HUES48 (cell line): ENCODE measurements at regions not wholly inside any gene's neighbourhood (a gene's known extent, or its start where the extent isn't known, plus 50 kb on each side); places are given as distances from the start of the nearest gene placed in this dataset.
"Not testable (repeated sequence)": the region's sequence is repeated elsewhere in the genome, so short reads cannot be mapped to it uniquely, and the experiment has no call there.

Experiments used
- H3K27ac ChIP-seq: one replicate; pipeline ENCODE4 v1.7.0; 2013; ENCODE audit warnings: low read depth, low read length, inconsistent platforms
- H3K27me3 ChIP-seq: 2 replicates; pipeline ENCODE4 v1.6.1; 2013; ENCODE audit warnings: mild to moderate bottlenecking, low read length; ENCODE audit not compliant: control insufficient read depth, insufficient read depth
- H3K36me3 ChIP-seq: 2 replicates; pipeline ENCODE4 v1.6.1; 2013; ENCODE audit warnings: low read length; ENCODE audit not compliant: control insufficient read depth, insufficient read depth
- H3K4me1 ChIP-seq: 2 replicates; pipeline ENCODE4 v1.6.1; 2013; ENCODE audit warnings: mild to moderate bottlenecking, low read length; ENCODE audit not compliant: control insufficient read depth, insufficient read depth
- H3K4me3 ChIP-seq: 2 replicates; pipeline ENCODE4 v1.5.1; 2013; ENCODE audit warnings: mild to moderate bottlenecking, low read depth, low read length
- H3K9ac ChIP-seq: 2 replicates; pipeline ENCODE4 v1.6.1; 2013; ENCODE audit warnings: mild to moderate bottlenecking, low read depth, low read length, moderate library complexity
- H3K9me3 ChIP-seq: 2 replicates; pipeline ENCODE4 v1.6.1; 2013; ENCODE audit warnings: low read length; ENCODE audit not compliant: control insufficient read depth, insufficient read depth

DNA sequence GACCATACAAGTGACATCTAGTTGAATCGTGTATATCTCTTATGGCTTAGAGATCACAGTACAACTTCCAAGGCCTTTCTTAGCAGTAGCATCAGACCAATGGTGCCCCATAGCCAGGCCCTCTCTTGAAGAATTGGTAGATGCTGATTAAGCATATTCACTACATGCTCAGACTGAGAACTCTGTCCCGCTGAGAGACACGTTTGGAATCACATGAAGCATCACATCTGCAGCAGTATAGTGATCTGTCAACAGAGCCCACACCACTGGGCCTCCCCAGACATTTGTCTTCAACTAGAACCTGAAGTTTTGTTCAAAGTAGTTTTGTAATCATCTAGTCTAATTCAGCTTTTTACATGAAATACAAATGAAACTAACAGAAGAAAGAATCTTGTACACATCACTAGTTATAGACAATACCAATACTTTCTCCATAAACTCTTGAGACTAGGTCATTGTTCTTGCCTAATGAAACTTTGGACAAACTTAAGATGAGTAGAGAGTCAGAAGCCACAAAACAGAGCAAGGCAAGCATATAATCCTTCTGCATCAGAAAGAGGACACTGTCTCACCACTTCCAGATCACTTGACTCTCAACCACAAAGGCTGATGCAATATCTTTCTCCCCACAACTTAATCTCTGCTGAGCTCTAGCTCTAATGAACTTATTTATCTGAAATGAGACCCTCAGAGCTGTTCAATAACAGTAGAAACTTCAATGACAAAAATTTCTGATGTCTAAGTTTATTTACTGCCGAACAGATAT lies 182.7 kb downstream of the TBX18 start:
- H3K4me1 ChIP-seq = no peaks in the 10 kb centered on the region
- no peaks in the 10 kb centered on the region; the same call in 1 of the 2 replicates for H3K9me3 ChIP-seq
- no peak overlapping the region for H3K4me3 ChIP-seq
- H3K36me3 ChIP-seq = no peaks in the 10 kb centered on the region
- H3K27me3 ChIP-seq = no peaks in the 10 kb centered on the region
- H3K9ac ChIP-seq = no peak overlapping the region
- no peak overlapping the region for H3K27ac ChIP-seq

DNA sequence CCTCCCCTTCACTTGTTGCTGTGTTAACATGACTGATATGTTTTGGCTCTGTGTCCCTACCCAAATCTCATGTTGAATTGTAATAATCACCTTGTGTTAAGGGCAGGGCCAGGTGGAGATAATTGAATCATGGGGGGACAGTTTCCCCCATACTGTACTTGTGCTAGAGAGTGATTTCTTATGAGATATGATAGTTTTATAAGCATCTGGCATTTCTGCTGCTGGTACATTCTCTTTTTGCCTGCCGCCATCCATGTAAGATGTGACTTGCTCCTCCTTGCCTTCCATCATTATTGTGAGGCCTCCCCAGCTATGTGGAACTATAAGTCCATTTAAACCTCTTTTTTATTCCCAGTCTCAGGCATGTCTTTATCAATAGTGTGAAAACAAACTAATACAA lies 185.0 kb downstream of the TBX18 start:
- Histone ChIP-seq H3K9ac (no peak overlapping the region), H3K27ac (no peak overlapping the region), H3K9me3 (no peaks in the 10 kb centered on the region; the same call in 1 of the 2 replicates), H3K27me3 (no peaks in the 10 kb centered on the region), H3K4me1 (no peaks in the 10 kb centered on the region), H3K4me3 (no peak overlapping the region), H3K36me3 (no peaks in the 10 kb centered on the region)

DNA sequence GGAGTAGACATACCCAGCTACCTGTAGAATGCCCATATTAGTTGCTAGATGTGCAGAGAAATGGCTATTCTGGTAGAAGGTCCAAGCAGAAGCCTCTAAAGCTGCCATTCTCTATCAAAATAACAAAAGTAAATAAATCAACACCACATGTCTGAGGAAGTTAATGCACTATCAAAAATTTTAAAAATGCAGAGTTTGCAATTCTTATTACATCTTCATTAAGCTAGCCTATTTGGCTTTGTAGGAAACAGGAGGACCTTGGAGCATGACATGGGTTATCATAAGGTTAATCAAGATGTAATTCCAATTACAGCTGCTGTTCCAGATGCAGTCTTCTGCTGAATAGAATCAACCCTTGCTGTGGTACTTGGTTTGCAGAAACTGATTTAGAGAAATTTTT lies 188.4 kb downstream of the TBX18 start:
- H3K27ac ChIP-seq = no peak overlapping the region
- no peaks in the 10 kb centered on the region for H3K36me3 ChIP-seq
- H3K27me3 ChIP-seq = no peaks in the 10 kb centered on the region
- H3K9me3 ChIP-seq = no peaks in the 10 kb centered on the region; the same call in 1 of the 2 replicates
- no peak overlapping the region for H3K9ac ChIP-seq
- H3K4me1 ChIP-seq = no peaks in the 10 kb centered on the region
- no peak overlapping the region for H3K4me3 ChIP-seq

DNA sequence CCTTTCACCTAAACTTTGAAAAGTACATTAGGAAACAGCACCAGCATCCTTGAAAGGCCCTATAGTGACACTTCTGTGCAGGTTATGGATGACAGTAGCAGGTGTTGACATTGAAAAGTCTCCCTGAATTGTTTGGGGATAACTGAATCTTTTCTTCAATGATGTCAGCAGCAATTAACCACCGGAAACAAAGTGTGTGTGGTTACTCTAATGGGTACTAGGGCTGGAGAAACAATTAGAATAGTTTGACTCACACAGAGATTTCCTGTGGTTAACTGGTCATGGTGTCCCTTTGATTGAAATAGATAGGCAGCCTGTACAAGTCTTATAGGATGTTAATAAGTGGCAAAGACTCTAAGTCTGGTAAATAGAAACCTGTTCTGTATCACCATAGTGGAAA lies 189.1 kb downstream of the TBX18 start:
- Histone ChIP-seq H3K36me3 (no peaks in the 10 kb centered on the region), H3K9me3 (no peaks in the 10 kb centered on the region; the same call in 1 of the 2 replicates), H3K4me3 (no peak overlapping the region), H3K4me1 (no peaks in the 10 kb centered on the region), H3K9ac (no peak overlapping the region), H3K27ac (no peak overlapping the region), H3K27me3 (no peaks in the 10 kb centered on the region)

DNA sequence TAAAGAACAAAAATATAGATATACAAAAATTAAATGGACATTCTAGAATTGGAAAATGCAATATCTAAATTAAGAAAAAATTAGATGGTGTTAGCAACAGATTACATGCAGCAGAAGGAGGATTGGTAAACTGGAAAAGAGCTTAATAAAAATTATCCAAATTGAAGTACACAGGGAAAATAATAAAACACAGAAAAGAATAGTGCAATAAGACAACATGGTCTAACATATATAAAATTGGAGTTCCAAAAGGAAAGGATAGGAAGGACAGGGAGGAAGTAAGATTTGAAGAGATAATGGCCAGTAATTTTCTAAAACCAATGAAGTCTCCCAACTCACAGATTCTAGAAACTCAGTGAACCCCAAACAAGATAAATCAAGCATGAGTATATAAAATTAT lies 194.5 kb downstream of the TBX18 start:
- H3K4me3 ChIP-seq = no peak overlapping the region
- H3K27ac ChIP-seq = no peak overlapping the region
- H3K27me3 ChIP-seq = no peaks in the 10 kb centered on the region
- no peaks in the 10 kb centered on the region for H3K36me3 ChIP-seq
- no peaks in the 10 kb centered on the region for H3K9me3 ChIP-seq
- no peaks in the 10 kb centered on the region for H3K4me1 ChIP-seq
- H3K9ac ChIP-seq = no peak overlapping the region

DNA sequence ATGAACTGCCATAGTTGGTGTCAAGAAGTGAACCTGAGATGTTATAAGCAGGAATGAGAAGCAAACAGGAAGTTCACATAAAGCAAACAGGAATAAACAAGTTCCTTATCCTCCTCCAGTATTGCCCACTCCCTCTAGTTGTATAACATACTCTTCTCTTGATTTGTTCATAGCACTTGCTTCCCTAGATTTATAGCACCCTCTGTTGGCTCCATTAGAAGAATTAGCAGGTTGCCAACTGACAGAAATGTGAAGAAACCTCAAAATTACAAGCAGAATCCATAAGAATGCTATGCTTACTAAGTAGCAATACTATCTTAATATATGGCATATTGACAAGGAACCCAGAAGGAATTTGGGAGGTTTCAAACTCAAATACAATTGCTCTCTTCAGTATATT lies 195.4 kb downstream of the TBX18 start:
- H3K9ac ChIP-seq = no peak overlapping the region
- H3K27ac ChIP-seq = no peak overlapping the region
- H3K9me3 ChIP-seq = no peaks in the 10 kb centered on the region
- H3K36me3 ChIP-seq = no peaks in the 10 kb centered on the region
- H3K4me3 ChIP-seq = no peak overlapping the region
- no peaks in the 10 kb centered on the region for H3K27me3 ChIP-seq
- no peaks in the 10 kb centered on the region for H3K4me1 ChIP-seq

DNA sequence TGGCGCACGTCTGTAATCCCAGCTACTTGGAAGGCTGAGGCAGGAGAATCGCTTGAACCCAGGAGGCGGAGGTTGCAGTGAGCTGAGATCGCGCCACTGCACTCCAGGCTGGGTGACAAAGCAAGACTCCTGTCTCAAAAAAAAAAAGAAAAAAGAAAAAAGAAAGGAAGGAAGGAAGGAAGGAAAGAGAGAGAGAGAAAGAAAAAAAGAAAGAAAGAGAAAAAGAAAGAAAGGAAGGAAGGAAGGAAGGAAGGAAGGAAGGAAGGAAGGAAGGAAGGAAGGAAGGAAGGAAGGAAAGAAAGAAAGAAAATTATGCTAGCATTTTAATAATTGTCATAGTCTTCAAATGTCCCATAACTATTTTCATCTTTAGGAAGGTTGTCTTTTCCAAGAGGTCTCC lies 198.7 kb downstream of the TBX18 start:
- not testable (repeated sequence) for H3K9me3 ChIP-seq, H3K4me1 ChIP-seq, H3K4me3 ChIP-seq, H3K27ac ChIP-seq, H3K9ac ChIP-seq, H3K27me3 ChIP-seq, H3K36me3 ChIP-seq

DNA sequence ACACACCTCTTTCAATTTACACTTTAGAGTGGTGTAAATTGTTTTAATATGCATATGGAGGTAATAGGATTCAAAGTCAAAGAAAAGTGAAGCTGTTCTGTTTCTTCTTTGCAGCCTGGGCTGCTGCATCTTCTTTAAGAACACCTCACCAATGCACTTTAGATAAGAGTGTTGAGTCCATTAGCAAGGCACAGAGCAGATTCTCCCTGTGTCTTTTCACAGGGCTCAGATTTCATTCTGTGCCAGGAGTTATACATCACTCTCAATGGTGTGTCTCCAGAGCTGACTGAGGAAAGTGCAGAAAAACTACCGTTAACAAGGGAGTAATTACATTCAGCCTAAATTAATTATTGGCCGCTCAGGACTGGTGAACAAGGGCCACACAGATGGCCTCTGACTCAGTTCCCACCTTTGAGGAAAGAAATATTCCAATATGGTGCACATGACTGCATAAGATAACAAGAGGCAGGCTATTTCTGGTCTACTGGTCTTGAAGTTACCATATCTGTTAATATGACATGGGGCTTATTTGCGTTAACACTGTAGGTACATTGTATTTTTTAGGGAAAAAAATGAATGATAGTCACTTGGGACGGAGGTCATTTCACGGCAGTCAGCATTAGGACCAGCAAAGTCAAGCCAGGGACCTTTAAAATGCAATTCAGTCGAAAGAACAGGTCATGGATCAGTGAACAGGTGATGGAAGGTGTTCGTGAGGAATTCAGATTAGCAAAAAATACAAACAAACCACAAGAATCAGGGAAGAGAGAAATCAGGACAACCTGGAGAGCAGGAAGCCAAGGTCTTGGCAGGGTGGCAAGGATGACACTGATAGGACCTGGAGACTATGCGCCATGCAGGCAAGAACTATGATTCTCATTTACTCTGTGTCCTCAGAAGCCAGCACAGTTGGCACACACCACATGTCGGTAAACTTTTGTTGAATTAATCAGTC lies 203.7 kb downstream of the TBX18 start:
- Histone ChIP-seq H3K36me3 (no peaks in the 10 kb centered on the region), H3K4me1 (no peaks in the 10 kb centered on the region)

DNA sequence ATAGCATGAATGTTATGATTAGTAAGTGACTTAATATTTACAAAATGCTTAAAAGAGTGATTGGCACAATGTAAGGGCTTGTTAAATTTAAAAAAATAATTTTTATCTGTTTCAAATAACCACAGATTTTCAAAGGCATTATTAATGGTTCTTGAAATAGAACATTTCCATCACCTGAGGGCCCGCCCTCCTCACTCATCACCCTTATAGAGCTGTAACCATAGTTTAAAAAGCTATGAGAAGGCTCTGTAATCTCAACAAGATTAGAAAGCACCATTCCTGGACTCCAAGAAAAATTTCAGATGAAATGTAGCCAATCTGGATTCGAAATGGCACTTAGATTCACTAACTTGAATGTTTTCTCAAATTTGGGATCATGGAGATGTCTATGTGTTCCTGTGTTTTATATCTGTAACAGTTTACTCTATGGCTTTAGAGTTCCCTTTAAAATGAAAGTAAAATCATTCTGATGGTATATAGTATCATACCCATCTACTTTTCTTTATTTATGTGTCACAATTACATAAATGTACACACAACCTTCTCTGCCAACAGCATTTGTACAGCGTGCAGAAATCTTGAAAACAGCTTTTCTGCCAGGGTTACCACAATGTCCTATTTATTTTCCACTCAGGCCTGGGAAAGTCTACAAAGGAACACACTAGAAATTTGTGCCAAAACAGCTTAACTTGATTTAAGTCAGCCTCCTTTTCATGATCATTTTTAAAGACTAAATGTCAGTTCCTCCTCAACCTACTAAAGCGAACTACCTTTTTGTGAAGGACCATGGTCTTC lies 207.7 kb downstream of the TBX18 start:
- Histone ChIP-seq H3K27ac (no peak overlapping the region), H3K9ac (no peak overlapping the region), H3K27me3 (no peaks in the 10 kb centered on the region), H3K36me3 (no peaks in the 10 kb centered on the region), H3K4me3 (no peak overlapping the region), H3K9me3 (no peaks in the 10 kb centered on the region), H3K4me1 (no peaks in the 10 kb centered on the region)

More for the DNA sequence above, 203.7 kb downstream of the TBX18 start:
- Histone ChIP-seq H3K27ac (no peak overlapping the region), H3K9me3 (no peaks in the 10 kb centered on the region), H3K4me3 (no peak overlapping the region), H3K27me3 (no peaks in the 10 kb centered on the region), H3K9ac (no peak overlapping the region)

DNA sequence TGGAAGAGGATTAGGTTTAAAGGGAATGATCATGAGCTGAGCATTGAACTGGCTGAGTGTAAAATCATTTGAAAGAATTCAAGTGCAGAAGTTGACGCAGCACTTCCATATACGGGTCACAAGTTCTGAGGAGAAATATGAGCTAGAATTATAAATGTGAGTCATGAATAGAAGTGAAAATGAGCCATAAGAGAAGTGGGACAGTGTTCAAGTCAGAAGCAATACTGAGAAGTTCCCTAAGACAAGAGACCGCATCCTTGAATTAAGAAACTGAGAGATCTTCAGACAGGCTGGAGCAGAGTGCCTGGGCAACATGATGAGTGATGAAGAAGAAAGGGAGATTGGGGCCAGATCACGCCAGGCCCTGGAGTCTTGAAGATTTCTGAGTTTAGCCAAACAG lies 209.7 kb downstream of the TBX18 start:
- H3K4me3 ChIP-seq = no peak overlapping the region
- no peak overlapping the region for H3K27ac ChIP-seq

More for the DNA sequence above, 209.7 kb downstream of the TBX18 start:
- Histone ChIP-seq H3K9me3 (no peaks in the 10 kb centered on the region), H3K4me1 (no peaks in the 10 kb centered on the region), H3K27me3 (no peaks in the 10 kb centered on the region), H3K36me3 (no peaks in the 10 kb centered on the region), H3K9ac (no peak overlapping the region)
